GM23248 (cell line): ENCODE measurements at regions not wholly inside any gene's neighbourhood (a gene's known extent, or its start where the extent isn't known, plus 50 kb on each side); places are given as distances from the start of the nearest gene placed in this dataset.

ENCODE experiments used
- EZH2 ChIP-seq: fragments of 200-600 bp; sonication (generic); IDR thresholded peaks from 2 replicates; pipeline ENCODE4 v1.6.1; 2018; ENCODE audit warnings: antibody characterized with exemption, mild to moderate bottlenecking; ENCODE audit not compliant: insufficient read depth, poor library complexity, severe bottlenecking
- EZH2phosphoT487 ChIP-seq: fragments of 200-600 bp; sonication (generic); IDR thresholded peaks from 2 replicates; pipeline ENCODE4 v1.6.1; 2018; ENCODE audit warnings: antibody characterized with exemption, moderate library complexity, mild to moderate bottlenecking, low read depth; ENCODE audit not compliant: insufficient read depth

- no peak for TF ChIP-seq EZH2phosphoT487
- no peak for TF ChIP-seq EZH2
Observed at GRCh38 chr10:43970018-43970698, 321.5 kb upstream of the ZNF32 start.
